ENCODE measurements at regions not wholly inside any gene's neighbourhood (a gene's known extent, or its start where the extent isn't known, plus 50 kb on each side); places are given as distances from the start of the nearest gene placed in this dataset.

DNA sequence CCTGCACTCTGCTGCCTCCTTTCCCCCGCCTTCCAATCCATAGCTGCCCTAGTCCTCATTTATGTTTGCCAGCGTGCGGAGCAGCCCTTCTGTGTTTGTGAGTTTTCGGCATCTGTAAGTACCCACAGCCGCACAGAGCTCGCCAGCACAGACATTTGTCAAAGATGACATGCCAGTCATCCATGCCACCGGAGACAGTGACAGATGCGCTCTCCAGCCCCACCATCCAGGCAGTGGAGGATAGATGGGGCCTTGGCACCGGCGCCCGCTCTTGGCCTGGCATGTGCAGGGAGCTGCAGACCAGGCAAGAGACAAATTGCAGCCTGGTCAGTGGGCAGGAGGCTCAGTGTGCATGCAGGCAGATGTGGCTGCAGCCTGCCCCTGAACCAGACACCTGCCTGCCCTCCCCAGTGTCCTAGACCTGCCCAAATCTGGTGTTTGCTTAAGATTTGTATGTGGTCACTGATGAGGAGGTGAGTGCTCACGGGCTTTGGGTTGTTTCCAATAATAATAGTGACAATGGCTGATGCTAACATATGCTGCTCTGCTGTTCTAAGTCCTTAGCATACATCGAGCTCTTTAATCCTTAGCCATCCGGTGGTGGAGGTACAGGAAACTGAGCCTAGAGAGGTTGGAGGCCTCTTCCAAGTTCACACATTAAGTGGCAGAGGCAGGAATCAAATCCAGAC, 78.1 kb downstream of the UNC5CL start:
- Histone ChIP-seq H3K79me2 (ENCODE audit: control insufficient read depth, low read length) (no peaks in the 10 kb centered on the region), H3K36me3 (ENCODE audit: control insufficient read depth, low read length) (no peaks in the 10 kb centered on the region), H3K4me2 (ENCODE audit: low read length) (no peak overlapping the region), H3K9me3 (ENCODE audit: control insufficient read depth, insufficient read depth, low read length) (no peaks in the 10 kb centered on the region), H3K9me2 (replicated peaks; ENCODE audit: control insufficient read depth, low read length) (no peaks in the 10 kb centered on the region), H4K20me1 (ENCODE audit: control insufficient read depth, insufficient read depth, low read depth, low read length) (no peaks in the 10 kb centered on the region), H3K27ac (ENCODE audit: low read depth, low read length) (no peak overlapping the region), H3K4me1 (ENCODE audit: control insufficient read depth, low read length) (no peaks in the 10 kb centered on the region), H3F3A (ENCODE audit: control insufficient read depth, insufficient read depth) (no peaks in the 10 kb centered on the region), H3K27me3 (ENCODE audit: control insufficient read depth, low read length) (peaks cover 12% of the 10 kb centered on the region), H3K4me3 (ENCODE audit: low read length) (no peak overlapping the region)
- TF ChIP-seq EZH2phosphoT487 (IDR thresholded peaks at IDR 0.05; ENCODE audit: borderline replicate concordance, low read length), result no peak
- TF ChIP-seq, protein P1, sequence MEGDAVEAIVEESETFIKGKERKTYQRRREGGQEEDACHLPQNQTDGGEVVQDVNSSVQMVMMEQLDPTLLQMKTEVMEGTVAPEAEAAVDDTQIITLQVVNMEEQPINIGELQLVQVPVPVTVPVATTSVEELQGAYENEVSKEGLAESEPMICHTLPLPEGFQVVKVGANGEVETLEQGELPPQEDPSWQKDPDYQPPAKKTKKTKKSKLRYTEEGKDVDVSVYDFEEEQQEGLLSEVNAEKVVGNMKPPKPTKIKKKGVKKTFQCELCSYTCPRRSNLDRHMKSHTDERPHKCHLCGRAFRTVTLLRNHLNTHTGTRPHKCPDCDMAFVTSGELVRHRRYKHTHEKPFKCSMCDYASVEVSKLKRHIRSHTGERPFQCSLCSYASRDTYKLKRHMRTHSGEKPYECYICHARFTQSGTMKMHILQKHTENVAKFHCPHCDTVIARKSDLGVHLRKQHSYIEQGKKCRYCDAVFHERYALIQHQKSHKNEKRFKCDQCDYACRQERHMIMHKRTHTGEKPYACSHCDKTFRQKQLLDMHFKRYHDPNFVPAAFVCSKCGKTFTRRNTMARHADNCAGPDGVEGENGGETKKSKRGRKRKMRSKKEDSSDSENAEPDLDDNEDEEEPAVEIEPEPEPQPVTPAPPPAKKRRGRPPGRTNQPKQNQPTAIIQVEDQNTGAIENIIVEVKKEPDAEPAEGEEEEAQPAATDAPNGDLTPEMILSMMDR (IDR thresholded peaks at IDR 0.05; ENCODE audit: low read depth, low read length, poor library complexity, severe bottlenecking), result no peak

DNA sequence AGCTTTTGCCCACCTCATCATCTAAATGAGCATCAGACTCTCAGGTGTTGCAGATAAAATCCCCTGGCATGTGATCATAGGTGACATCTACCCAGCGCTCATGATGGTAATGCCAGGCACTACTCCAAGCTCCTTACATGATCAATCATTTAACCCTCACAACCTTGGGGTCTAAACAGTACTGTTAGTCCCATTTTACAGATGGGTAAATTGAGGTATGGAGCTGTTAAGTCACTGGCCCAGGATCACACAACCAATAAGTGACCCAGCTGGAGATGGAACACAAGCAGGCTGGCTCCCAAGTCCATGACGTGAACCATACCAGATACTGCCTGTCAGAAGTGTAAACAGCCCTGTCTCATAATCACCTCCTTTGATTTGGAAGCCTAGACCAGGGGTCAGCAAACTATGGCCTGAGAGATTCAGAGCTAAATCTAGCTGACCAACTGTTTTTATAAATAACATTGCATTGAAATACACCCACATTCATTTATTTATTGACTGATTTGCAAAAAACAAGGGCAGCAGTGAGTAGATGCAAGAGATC, 79.2 kb downstream of the UNC5CL start:
- peaks cover 16% of the 10 kb centered on the region for H3K27me3 ChIP-seq (ENCODE audit: control insufficient read depth, low read length)
- no peak overlapping the region for H3K4me3 ChIP-seq (ENCODE audit: low read length)
- no peaks in the 10 kb centered on the region for H3K36me3 ChIP-seq (ENCODE audit: control insufficient read depth, low read length)
- no peaks in the 10 kb centered on the region for H3K9me2 ChIP-seq (replicated peaks; ENCODE audit: control insufficient read depth, low read length)
- no peaks in the 10 kb centered on the region for H3K4me1 ChIP-seq (ENCODE audit: control insufficient read depth, low read length)
- H4K20me1 ChIP-seq (ENCODE audit: control insufficient read depth, insufficient read depth, low read depth, low read length), result no peaks in the 10 kb centered on the region
- H3K79me2 ChIP-seq (ENCODE audit: control insufficient read depth, low read length), result no peaks in the 10 kb centered on the region
- no peak for TF ChIP-seq EZH2phosphoT487 (IDR thresholded peaks at IDR 0.05; ENCODE audit: borderline replicate concordance, low read length)
- TF ChIP-seq, protein P1 (IDR thresholded peaks at IDR 0.05; ENCODE audit: low read depth, low read length, poor library complexity, severe bottlenecking), result no peak
- H3K4me2 ChIP-seq (ENCODE audit: low read length), result no peak overlapping the region
- no peak overlapping the region for H3K27ac ChIP-seq (ENCODE audit: low read depth, low read length)
- H3K9me3 ChIP-seq (ENCODE audit: control insufficient read depth, insufficient read depth, low read length), result no peaks in the 10 kb centered on the region
- no peaks in the 10 kb centered on the region for H3F3A ChIP-seq (ENCODE audit: control insufficient read depth, insufficient read depth)

DNA sequence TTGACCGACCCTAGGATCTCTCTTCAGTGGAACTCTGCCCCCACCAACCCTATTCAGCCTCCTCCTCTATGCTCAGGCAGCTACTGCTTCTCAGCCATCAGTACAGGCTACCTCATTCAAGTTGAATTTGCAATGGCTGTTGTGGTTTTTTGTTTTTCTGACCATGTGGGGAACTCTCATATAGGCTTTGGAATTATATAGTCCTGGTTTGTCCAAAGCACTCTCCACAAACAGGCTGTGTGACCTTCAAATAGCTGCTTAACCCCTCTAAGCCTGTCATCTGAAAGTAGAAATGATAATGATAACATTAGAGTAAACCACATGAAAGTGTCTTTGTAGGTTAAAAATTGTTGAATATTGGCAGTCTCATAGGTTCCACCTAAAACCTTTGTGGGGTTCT, 80.3 kb downstream of the UNC5CL start:
- Histone ChIP-seq H3K4me1 (ENCODE audit: control insufficient read depth, low read length) (no peaks in the 10 kb centered on the region), H3K4me2 (ENCODE audit: low read length) (no peak overlapping the region), H3K36me3 (ENCODE audit: control insufficient read depth, low read length) (no peaks in the 10 kb centered on the region), H3K4me3 (ENCODE audit: low read length) (no peak overlapping the region), H3K9me2 (replicated peaks; ENCODE audit: control insufficient read depth, low read length) (no peaks in the 10 kb centered on the region), H3K9me3 (ENCODE audit: control insufficient read depth, insufficient read depth, low read length) (no peaks in the 10 kb centered on the region), H3K27ac (ENCODE audit: low read depth, low read length) (no peak overlapping the region), H4K20me1 (ENCODE audit: control insufficient read depth, insufficient read depth, low read depth, low read length) (no peaks in the 10 kb centered on the region), H3K27me3 (ENCODE audit: control insufficient read depth, low read length) (peaks cover 16% of the 10 kb centered on the region), H3K79me2 (ENCODE audit: control insufficient read depth, low read length) (no peaks in the 10 kb centered on the region), H3F3A (ENCODE audit: control insufficient read depth, insufficient read depth) (no peaks in the 10 kb centered on the region)
- TF ChIP-seq, protein P1 (IDR thresholded peaks at IDR 0.05; ENCODE audit: low read depth, low read length, poor library complexity, severe bottlenecking), result no peak
- TF ChIP-seq EZH2phosphoT487 (IDR thresholded peaks at IDR 0.05; ENCODE audit: borderline replicate concordance, low read length), result no peak

Data from DOHH2 (cell line).